Tibial nerve (tissue), 4 donors: ENCODE measurements at regions not wholly inside any gene's neighbourhood (a gene's known extent, or its start where the extent isn't known, plus 50 kb on each side); places are given as distances from the start of the nearest gene placed in this dataset.

ENCODE experiments used
- DNase-seq, 2 donors: peaks; one replicate each; pipeline ENCODE4 v3.0.0-alpha.2; 2019; ENCODE audit warnings: low spot score in 2 of 2
- H3K27ac ChIP-seq, 4 donors: fragments of 200-600 bp; sonication (generic) in 3 of 4; one replicate each; pipeline ENCODE4 v1.5.1; 2017 to 2019; ENCODE audit warnings: mild to moderate bottlenecking in 1 of 4
- H3K27me3 ChIP-seq, 2 donors: fragments of 200-600 bp; sonication (generic) in 1 of 2; one replicate each; pipeline versions ENCODE4 v1.5.1 to v1.6.0; 2017 to 2019
- H3K36me3 ChIP-seq, 3 donors: fragments of 200-600 bp; sonication (generic); one replicate each; pipeline ENCODE4 v1.5.1; 2018 to 2019
- H3K4me1 ChIP-seq, 4 donors: fragments of 200-600 bp; sonication (generic) in 3 of 4; one replicate each; pipeline ENCODE4 v1.5.1; 2017 to 2019
- H3K4me3 ChIP-seq, 4 donors: fragments of 200-600 bp; sonication (generic) in 3 of 4; one replicate each; pipeline ENCODE4 v1.5.1; 2017 to 2019; ENCODE audit warnings: mild to moderate bottlenecking in 1 of 4, moderate library complexity in 1 of 4
- H3K9me3 ChIP-seq, 4 donors: fragments of 200-600 bp; sonication (generic) in 3 of 4; one replicate each; pipeline ENCODE4 v1.5.1; 2017 to 2019
- EP300 ChIP-seq, 2 donors: sonication (generic); formaldehyde crosslinking; IDR thresholded peaks; one replicate each; pipeline ENCODE4 v1.6.1; 2017; ENCODE audit warnings: antibody characterized with exemption in 2 of 2, mild to moderate bottlenecking in 1 of 2
- POLR2A ChIP-seq, 2 donors: fragments of 450-650 bp; IDR thresholded peaks; one replicate each; pipeline ENCODE4 v1.6.1; 2017; ENCODE audit warnings: antibody characterized with exemption in 2 of 2, mild to moderate bottlenecking in 2 of 2, moderate library complexity in 2 of 2
- WGBS, 2 donors: methylation state at CpG; one replicate each; pipeline ENCODE4 v1.1.5; 2018; 5-methylcytosine and 5-hydroxymethylcytosine counted together
- TF ChIP-seq, protein P1 (sequence below), 5 experiments: fragments of 200-600 bp in 3 of 5; fragments of 450-650 bp in 2 of 5; sonication (generic) in 3 of 5; IDR thresholded peaks; one replicate each; pipeline ENCODE4 v1.5.1; 2016 to 2019; ENCODE audit warnings: antibody characterized with exemption in 5 of 5, mild to moderate bottlenecking in 3 of 5, moderate library complexity in 2 of 5

DNA sequence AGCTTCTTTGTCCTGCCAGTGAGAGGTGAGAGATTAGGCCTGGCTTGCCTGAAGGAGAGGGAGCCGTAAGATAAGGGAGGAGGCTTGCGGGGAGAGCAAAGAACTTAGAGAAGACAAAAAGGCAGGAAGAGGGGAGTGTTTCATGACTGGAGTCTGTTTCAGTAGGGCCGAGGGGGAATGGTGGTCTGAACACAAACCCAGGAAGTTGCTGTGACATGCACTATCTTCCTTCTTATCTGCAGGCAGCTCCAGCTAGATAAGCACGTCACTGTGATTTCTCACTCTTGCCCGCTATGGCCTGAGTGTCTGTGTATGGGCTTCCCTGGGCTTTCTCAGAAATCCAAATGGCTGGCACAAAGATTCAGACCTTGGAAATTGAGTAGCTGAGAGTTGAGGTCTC lies 307.5 kb upstream of the CLINT1 start:
- TF ChIP-seq POLR2A (IDR thresholded peaks at IDR 0.05) (no peak), EP300 (IDR thresholded peaks at IDR 0.05) (no peak)
- TF ChIP-seq, protein P1, sequence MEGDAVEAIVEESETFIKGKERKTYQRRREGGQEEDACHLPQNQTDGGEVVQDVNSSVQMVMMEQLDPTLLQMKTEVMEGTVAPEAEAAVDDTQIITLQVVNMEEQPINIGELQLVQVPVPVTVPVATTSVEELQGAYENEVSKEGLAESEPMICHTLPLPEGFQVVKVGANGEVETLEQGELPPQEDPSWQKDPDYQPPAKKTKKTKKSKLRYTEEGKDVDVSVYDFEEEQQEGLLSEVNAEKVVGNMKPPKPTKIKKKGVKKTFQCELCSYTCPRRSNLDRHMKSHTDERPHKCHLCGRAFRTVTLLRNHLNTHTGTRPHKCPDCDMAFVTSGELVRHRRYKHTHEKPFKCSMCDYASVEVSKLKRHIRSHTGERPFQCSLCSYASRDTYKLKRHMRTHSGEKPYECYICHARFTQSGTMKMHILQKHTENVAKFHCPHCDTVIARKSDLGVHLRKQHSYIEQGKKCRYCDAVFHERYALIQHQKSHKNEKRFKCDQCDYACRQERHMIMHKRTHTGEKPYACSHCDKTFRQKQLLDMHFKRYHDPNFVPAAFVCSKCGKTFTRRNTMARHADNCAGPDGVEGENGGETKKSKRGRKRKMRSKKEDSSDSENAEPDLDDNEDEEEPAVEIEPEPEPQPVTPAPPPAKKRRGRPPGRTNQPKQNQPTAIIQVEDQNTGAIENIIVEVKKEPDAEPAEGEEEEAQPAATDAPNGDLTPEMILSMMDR (IDR thresholded peaks at IDR 0.05): no peak
- H3K4me3 ChIP-seq: no peak overlapping the region
- H3K27me3 ChIP-seq: no peaks in the 10 kb centered on the region
- no peak overlapping the region for H3K27ac ChIP-seq
- no peak for DNase-seq
- H3K9me3 ChIP-seq: no peaks in the 10 kb centered on the region
- no peaks in the 10 kb centered on the region for H3K36me3 ChIP-seq
- WGBS, 2 donors: 79 to 82% methylated on average over 5 of the region's 5 CpGs
- peaks cover 0 to 4% (median 0%) of the 10 kb centered on the region in 4 donors for H3K4me1 ChIP-seq

DNA sequence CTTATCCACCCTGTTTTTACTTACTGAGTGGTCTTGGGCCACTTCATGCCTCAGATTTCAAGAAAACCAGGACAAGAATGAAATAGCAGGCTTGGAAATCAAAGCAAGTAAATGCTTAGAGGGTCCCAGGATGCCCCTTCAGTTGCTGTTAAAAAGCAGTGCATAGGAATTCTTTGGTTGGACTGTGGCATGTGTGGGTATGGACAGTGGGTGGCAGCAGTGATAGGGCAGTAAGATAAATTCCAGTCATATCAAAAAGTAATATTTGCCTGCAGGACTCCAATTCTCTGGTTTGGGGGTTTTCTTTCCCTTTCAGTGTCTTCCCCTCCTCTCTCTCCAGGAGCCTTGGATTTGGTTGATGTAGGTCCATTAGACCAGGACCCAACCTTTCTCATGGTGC lies 306.7 kb upstream of the CLINT1 start:
- Histone ChIP-seq H3K27me3 (no peaks in the 10 kb centered on the region), H3K27ac (no peak overlapping the region), H3K4me3 (no peak overlapping the region), H3K4me1 (peaks cover 0 to under 1% (median 0%) of the 10 kb centered on the region in 4 donors), H3K36me3 (no peaks in the 10 kb centered on the region), H3K9me3 (no peaks in the 10 kb centered on the region)
- no peak for DNase-seq
- TF ChIP-seq, protein P1 (IDR thresholded peaks at IDR 0.05): no peak
- TF ChIP-seq EP300 (IDR thresholded peaks at IDR 0.05): no peak
- no peak for TF ChIP-seq POLR2A (IDR thresholded peaks at IDR 0.05)

DNA sequence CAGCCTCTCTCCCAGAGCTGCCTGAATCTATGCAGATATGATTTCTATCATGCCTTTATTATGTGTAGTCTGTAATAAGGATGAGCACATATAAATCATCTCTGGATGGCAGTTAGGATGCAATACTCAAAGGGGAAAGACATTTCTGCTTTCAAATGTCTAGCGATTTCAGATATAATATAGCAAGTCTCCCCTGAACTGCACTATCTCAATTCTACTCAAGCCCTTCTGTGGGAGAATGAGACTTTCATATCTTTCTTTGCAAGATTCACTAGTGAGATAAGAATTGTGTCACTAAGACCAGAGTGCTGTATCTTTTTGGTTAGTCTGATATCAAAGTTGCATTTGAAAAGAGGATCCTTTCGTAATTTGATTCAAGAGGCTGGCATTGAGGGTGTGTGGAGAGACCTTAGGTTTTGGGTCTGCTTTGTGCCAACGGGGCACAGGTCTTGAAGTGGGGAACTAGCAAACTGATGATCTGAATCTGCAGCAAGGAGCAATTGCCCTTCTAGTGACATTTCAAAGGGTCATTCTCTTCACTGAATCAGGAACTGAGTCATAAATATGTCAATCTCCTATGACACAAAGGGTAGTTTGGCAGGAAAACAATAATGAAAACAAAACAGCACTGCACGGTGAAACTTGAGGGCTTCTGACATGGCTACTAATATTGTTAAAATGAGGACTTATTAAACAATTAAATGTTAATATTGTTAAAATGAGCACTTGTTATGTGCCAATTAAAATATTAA lies 305.5 kb upstream of the CLINT1 start:
- 58 to 64% methylated on average over 4 of the region's 4 CpGs for WGBS, 2 donors
- Histone ChIP-seq H3K36me3 (no peaks in the 10 kb centered on the region), H3K4me3 (no peak overlapping the region), H3K27me3 (no peaks in the 10 kb centered on the region), H3K4me1 (no peaks in the 10 kb centered on the region), H3K27ac (no peak overlapping the region), H3K9me3 (no peaks in the 10 kb centered on the region)
- DNase-seq: no peak
- TF ChIP-seq POLR2A (IDR thresholded peaks at IDR 0.05) (no peak), EP300 (IDR thresholded peaks at IDR 0.05) (no peak)
- TF ChIP-seq, protein P1 (IDR thresholded peaks at IDR 0.05): no peak

DNA sequence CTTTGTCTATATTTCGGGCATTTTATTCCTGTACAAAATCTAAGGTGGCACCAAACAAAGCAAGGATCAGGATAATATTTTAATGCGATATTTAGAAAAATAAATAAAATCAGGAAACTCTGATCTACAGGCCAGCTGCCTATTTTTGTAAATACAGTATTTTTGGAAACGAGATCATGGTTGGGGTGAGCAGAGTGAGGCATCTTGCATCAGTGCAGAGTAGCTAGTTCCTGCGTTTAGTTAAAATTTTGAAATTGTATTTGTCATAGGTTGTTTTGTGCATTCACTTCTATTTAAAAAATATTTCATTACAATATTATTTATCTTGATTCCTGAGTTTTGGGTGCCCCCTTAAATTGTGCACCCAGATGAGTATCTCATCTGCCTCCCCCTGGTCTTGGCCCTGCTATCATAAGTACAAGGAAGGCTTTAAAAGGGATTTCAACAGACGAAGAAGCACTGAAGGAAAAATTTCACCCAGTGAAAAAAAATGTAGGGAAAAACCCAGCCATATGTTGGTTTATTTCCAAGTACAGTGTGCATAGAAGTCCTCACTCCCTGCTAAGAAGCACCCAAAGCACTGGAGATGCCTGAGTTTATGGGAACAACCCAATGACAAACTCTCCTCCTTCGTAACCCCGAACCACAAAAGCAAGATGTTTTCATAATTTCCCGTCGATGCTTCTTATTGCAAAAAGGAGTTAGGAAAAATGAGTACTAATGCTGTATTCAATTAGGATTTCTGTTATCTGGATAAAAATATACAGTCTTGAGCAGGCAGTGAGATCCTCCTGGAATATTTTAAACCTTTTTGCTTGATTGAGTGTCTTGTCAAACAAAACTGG lies 304.7 kb upstream of the CLINT1 start:
- WGBS, 2 donors: 81 to 82% methylated on average over 9 of the region's 9 CpGs
- Histone ChIP-seq H3K9me3 (no peaks in the 10 kb centered on the region), H3K27me3 (no peaks in the 10 kb centered on the region), H3K4me1 (no peaks in the 10 kb centered on the region), H3K27ac (no peak overlapping the region), H3K36me3 (no peaks in the 10 kb centered on the region), H3K4me3 (no peak overlapping the region)
- DNase-seq: no peak
- TF ChIP-seq, protein P1 (IDR thresholded peaks at IDR 0.05): no peak
- TF ChIP-seq POLR2A (IDR thresholded peaks at IDR 0.05) (no peak), EP300 (IDR thresholded peaks at IDR 0.05) (no peak)

DNA sequence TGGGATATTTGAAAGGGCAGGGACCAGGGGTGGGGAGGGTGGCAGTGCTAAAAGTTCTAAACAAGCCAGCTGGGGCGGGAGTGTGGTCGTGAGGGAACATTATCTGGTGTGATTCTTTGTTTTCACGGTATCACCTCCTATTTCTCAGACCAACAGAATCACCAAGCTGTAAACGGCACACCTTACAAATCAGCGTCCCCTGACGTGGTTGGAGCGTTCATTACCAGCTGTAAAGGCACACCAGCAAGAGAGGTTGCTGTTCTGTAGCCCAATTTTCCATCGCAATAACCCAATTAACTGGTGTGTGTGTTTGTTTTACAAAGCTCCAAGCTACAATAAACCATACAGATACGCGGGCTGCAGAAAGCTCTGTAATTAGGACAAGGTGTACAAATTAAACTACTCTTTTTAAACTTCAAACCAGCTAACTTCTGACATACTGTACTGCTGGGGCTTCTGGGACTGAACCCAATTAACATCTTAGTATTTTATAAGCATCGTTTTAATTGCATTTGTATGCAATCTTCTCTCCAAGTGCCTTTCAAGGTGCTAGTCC lies 303.6 kb upstream of the CLINT1 start:
- Histone ChIP-seq H3K9me3 (no peaks in the 10 kb centered on the region), H3K36me3 (no peaks in the 10 kb centered on the region), H3K27me3 (no peaks in the 10 kb centered on the region), H3K27ac (no peak overlapping the region), H3K4me1 (no peaks in the 10 kb centered on the region), H3K4me3 (no peak overlapping the region)
- TF ChIP-seq EP300 (IDR thresholded peaks at IDR 0.05): no peak
- TF ChIP-seq POLR2A (IDR thresholded peaks at IDR 0.05): no peak
- TF ChIP-seq, protein P1 (IDR thresholded peaks at IDR 0.05): no peak
- 63 to 66% methylated on average over 11 of the region's 11 CpGs for WGBS, 2 donors
- DNase-seq: no peak
